ENCODE measurements at regions not wholly inside any gene's neighbourhood (a gene's known extent, or its start where the extent isn't known, plus 50 kb on each side); places are given as distances from the start of the nearest gene placed in this dataset.

DNA sequence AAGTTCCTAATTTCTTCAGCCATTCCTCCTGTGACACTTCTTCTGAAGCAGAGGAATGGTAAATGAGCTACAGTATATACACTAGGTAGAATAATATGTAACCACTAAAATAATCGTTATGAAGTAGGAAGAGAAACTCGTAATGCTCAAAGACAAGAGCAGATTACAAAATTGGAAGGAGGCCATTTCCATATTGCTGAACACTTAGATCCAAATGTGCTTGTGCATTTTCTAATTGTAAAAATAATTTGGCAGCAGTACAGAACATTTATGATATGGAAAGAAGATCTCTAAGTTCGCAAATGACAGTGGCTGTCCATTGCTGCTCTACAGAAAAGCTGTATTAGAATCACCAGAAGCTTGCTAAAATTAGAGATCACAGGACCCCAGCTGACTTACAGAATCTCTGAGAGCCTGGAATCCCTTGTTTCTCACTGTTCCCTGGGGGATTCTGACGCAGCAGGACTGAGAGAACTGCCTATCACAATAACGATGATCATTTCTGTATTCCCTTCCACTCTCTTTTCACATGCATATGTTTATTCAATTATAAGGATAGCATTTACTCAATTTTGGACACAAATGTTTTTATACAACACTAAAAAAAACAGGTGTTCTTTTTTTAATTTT, 242.1 kb downstream of the OMA1 start:
- no peaks in the 10 kb centered on the region for H3K9me3 Mint-ChIP-seq
- no peaks in the 10 kb centered on the region for H3K27me3 Mint-ChIP-seq
- H3K36me3 Mint-ChIP-seq = no peaks in the 10 kb centered on the region
- DNase-seq (ENCODE audit: extremely low spot score, unreplicated experiment) = no peak
- no peak overlapping the region for H3K27ac Mint-ChIP-seq
- TF ChIP-seq, protein P1, sequence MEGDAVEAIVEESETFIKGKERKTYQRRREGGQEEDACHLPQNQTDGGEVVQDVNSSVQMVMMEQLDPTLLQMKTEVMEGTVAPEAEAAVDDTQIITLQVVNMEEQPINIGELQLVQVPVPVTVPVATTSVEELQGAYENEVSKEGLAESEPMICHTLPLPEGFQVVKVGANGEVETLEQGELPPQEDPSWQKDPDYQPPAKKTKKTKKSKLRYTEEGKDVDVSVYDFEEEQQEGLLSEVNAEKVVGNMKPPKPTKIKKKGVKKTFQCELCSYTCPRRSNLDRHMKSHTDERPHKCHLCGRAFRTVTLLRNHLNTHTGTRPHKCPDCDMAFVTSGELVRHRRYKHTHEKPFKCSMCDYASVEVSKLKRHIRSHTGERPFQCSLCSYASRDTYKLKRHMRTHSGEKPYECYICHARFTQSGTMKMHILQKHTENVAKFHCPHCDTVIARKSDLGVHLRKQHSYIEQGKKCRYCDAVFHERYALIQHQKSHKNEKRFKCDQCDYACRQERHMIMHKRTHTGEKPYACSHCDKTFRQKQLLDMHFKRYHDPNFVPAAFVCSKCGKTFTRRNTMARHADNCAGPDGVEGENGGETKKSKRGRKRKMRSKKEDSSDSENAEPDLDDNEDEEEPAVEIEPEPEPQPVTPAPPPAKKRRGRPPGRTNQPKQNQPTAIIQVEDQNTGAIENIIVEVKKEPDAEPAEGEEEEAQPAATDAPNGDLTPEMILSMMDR (conservative IDR thresholded peaks at IDR 0.05) = no peak
- H3K4me3 Mint-ChIP-seq = no peak overlapping the region
- H3K4me1 Mint-ChIP-seq (ENCODE audit: unreplicated experiment) = no peaks in the 10 kb centered on the region

DNA sequence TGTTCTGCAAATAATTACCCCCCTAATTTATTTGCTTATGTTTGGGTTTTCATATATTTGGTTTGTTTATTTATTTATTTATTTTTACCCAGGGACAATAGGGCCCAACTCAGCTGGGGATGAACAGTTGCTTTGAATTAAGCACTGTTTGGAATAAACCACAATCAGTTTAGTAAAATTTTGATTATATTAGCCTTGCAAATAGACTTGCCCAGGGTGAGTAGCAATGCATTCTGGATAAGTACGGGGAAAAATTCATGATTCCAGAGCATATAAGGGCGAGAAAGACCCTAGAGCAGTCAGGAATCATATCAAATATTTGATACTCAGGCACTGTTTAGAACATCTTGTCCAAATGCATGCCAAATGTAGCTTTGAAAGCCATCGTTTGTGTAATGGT, 242.7 kb downstream of the OMA1 start:
- Mint-ChIP-seq H3K9me3 (no peaks in the 10 kb centered on the region), H3K4me3 (no peak overlapping the region), H3K4me1 (ENCODE audit: unreplicated experiment) (no peaks in the 10 kb centered on the region), H3K27me3 (no peaks in the 10 kb centered on the region), H3K27ac (no peak overlapping the region), H3K36me3 (no peaks in the 10 kb centered on the region)
- DNase-seq (ENCODE audit: extremely low spot score, unreplicated experiment) = no peak
- TF ChIP-seq, protein P1 (conservative IDR thresholded peaks at IDR 0.05) = no peak

DNA sequence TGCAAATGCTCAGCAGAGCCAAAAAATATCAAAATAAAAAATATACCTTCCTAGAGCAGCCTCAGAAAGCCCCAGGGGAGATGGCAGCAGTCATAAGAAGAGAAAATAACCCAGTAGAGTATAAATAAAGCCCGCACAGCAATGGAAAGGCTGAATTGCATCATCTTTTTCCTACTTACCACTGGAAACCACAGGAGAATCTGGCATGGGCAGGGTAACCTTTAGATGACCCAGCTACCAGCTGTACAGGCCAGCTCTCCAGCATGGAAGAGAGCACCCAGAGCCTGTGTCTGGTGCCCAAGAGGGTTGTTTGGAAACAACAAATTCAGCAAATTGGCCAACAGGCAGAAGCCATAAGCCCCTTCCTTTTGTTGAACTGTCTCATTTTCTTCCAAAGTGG, 253.1 kb downstream of the OMA1 start:
- Mint-ChIP-seq H3K36me3 (no peaks in the 10 kb centered on the region), H3K4me3 (no peak overlapping the region), H3K27ac (no peak overlapping the region), H3K4me1 (ENCODE audit: unreplicated experiment) (no peaks in the 10 kb centered on the region), H3K27me3 (peaks cover 3% of the 10 kb centered on the region), H3K9me3 (no peaks in the 10 kb centered on the region)
- TF ChIP-seq, protein P1 (conservative IDR thresholded peaks at IDR 0.05) = no peak
- no peak for DNase-seq (ENCODE audit: extremely low spot score, unreplicated experiment)

DNA sequence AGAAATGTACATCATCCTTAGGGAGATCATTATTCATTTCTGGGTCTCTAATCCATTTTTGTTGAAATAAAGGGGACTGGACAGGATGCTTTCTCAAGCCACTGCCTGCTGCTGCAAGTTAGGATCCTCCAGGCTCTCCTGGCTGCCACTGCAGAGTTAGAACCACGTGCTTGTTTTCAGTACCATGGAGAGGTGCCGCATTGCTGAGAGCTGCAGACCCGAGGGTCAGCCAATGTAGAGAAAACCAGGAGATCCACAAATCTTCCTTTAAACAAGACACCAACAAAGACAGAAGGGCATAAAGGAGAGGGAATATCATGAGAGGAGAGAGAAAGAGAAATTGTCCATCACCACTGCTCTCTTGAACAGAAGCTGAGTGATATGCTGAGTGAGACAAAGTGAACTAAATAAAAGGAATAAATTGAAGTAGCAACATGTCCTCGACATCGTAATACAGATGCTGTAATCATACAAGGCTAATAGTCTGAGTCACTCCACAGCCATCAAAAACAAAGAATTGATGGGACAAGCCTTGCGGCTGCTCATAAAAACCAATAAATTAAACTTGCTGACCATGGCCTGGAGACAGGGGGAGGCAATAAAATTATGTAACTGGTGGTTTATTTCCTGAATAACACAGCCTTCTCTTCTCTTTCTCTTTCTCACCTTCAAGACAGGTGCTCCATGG, 255.7 kb downstream of the OMA1 start:
- Mint-ChIP-seq H3K4me3 (no peak overlapping the region), H3K4me1 (ENCODE audit: unreplicated experiment) (no peaks in the 10 kb centered on the region), H3K36me3 (no peaks in the 10 kb centered on the region), H3K27me3 (no peaks in the 10 kb centered on the region), H3K9me3 (no peaks in the 10 kb centered on the region), H3K27ac (no peak overlapping the region)
- TF ChIP-seq, protein P1 (conservative IDR thresholded peaks at IDR 0.05) = no peak
- DNase-seq (ENCODE audit: extremely low spot score, unreplicated experiment) = no peak

DNA sequence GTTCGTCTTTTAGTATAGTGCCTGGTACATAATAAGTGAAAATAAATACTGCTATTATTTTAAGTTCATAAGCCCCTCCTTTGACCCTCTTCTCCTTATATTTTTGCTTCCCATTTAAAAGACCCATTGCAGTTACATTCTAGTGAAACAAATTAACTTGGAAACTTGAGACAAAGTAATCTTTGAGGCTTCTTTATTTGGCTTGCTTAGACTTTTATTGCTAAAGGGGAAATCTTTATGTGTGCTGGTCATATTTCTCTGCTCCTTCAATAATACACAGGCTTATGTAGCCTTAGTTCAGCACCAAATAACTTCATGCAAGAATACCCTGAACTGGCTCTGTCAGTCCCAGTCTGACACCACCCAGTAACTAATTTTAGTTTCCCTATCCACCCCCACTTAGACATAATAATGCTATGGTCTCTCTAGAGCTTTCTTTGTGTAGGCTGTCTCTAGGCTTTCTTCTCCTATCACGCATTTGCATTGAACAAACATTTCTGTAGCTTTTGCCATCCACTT, 257.8 kb downstream of the OMA1 start:
- DNase-seq (ENCODE audit: extremely low spot score, unreplicated experiment) = no peak
- no peak overlapping the region for H3K4me3 Mint-ChIP-seq
- peaks cover 1% of the 10 kb centered on the region for H3K27me3 Mint-ChIP-seq
- TF ChIP-seq, protein P1 (conservative IDR thresholded peaks at IDR 0.05) = no peak
- no peaks in the 10 kb centered on the region for H3K4me1 Mint-ChIP-seq (ENCODE audit: unreplicated experiment)
- no peaks in the 10 kb centered on the region for H3K36me3 Mint-ChIP-seq
- H3K9me3 Mint-ChIP-seq = no peaks in the 10 kb centered on the region
- no peak overlapping the region for H3K27ac Mint-ChIP-seq
